ENCODE measurements at regions not wholly inside any gene's neighbourhood (a gene's known extent, or its start where the extent isn't known, plus 50 kb on each side); places are given as distances from the start of the nearest gene placed in this dataset.

- no peak for TF ChIP-seq CTCF (IDR thresholded peaks at IDR 0.05; ENCODE audit: low read length)
- no peak for TF ChIP-seq EZH2 (IDR thresholded peaks at IDR 0.05; ENCODE audit: borderline replicate concordance, low read length)
Measured at GRCh38 chr1:234674218-234674815, 64.3 kb upstream of the IRF2BP2 start.
